HepG2 (cell line): ENCODE measurements at regions not wholly inside any gene's neighbourhood (a gene's known extent, or its start where the extent isn't known, plus 50 kb on each side); places are given as distances from the start of the nearest gene placed in this dataset.

Source experiments
- ATAC-seq: fragments of 200-7000 bp; cut with Tn5 transposase; 3 replicates; pipeline ENCODE4 v1.9.1; 2020; ENCODE audit warnings: mild to moderate bottlenecking, moderate library complexity
- BruUV-seq: library from RNA; stranded (reverse); fragments of 400-500 nt; replicated peaks from 2 replicates; lab custom pipeline; 2021; lab: Mats Ljungman, UMichigan
- CTCF ChIA-PET: fragments of 300-600 bp; formaldehyde crosslinking; extraction: SDS; loops from one replicate; lab custom pipeline; 2021; ENCODE audit warnings: low total read pairs, inconsistent platforms, low intra/inter-chr PET ratio; lab: Yijun Ruan, JAX
- POLR2A ChIA-PET: fragments of 350-600 bp; sonication (Branson Sonifier 250); formaldehyde crosslinking; loops from one replicate; lab custom pipeline; 2020; ENCODE audit warnings: antibody characterized with exemption, inconsistent platforms; lab: Yijun Ruan, JAX
- DNase-seq: peaks from one replicate; pipeline ENCODE4 v3.0.0-alpha.2; 2015; ENCODE audit warnings: low spot score
- FAIRE-seq: peaks from 3 replicates; lab custom pipeline; 2011; peaks lifted over from hg19 to GRCh38; lab: Jason Lieb, UNC
- H2AFZ ChIP-seq: one replicate; pipeline ENCODE4 v1.6.1; 2011; ENCODE audit warnings: low read length, inconsistent platforms
- H3K27ac ChIP-seq: fragments of 300-600 bp; 3 replicates; pipeline ENCODE4 v1.8.0; 2011; ENCODE audit warnings: mixed run types, mild to moderate bottlenecking, mixed read lengths, low read length, inconsistent platforms; ENCODE audit not compliant: insufficient read depth; ENCODE audit errors: extremely low read length
- H3K27me3 ChIP-seq, 2 experiments: fragments of 200-600 bp in 1 of 2; 2 replicates in 1 of 2; 3 replicates in 1 of 2; pipeline versions ENCODE4 v1.6.0 to v1.8.0; 2011; ENCODE audit warnings: low read length in 2 of 2, mild to moderate bottlenecking in 2 of 2, moderate library complexity in 2 of 2, inconsistent platforms in 1 of 2; ENCODE audit not compliant: insufficient read depth in 2 of 2, control insufficient read depth in 1 of 2
- H3K36me3 ChIP-seq, 2 experiments: fragments of 200-600 bp in 1 of 2; replicated peaks in 1 of 2; 2 replicates in 1 of 2; 3 replicates in 1 of 2; pipeline versions ENCODE4 v1.5.1 to v1.8.0; 2011; ENCODE audit warnings: low read length in 2 of 2, inconsistent platforms in 1 of 2; ENCODE audit not compliant: insufficient read depth in 2 of 2, control insufficient read depth in 1 of 2
- H3K4me1 ChIP-seq: 2 replicates; pipeline ENCODE4 v1.5.1; 2012; ENCODE audit warnings: low read length, inconsistent platforms; ENCODE audit not compliant: insufficient read depth
- H3K4me2 ChIP-seq: 2 replicates; pipeline ENCODE4 v1.6.0; 2011; ENCODE audit warnings: low read depth, low read length, inconsistent platforms
- H3K4me3 ChIP-seq, 3 experiments: fragments of 200-600 bp in 1 of 3; sonication (generic), shearing (Covaris generic) in 1 of 3; replicated peaks in 1 of 3; 2 replicates each; pipeline ENCODE4 v1.5.1; 2011 to 2016; ENCODE audit warnings: low read length in 3 of 3, inconsistent platforms in 2 of 3, low read depth in 2 of 3, mild to moderate bottlenecking in 2 of 3, control low read depth in 1 of 3, mixed read lengths in 1 of 3; ENCODE audit not compliant: insufficient read depth in 1 of 3
- H3K79me2 ChIP-seq: one replicate; pipeline ENCODE4 v1.6.1; 2011; ENCODE audit warnings: low read length, inconsistent platforms; ENCODE audit not compliant: insufficient read depth
- H3K9ac ChIP-seq: 2 replicates; pipeline ENCODE4 v1.6.0; 2011; ENCODE audit warnings: mild to moderate bottlenecking, low read depth, low read length, inconsistent platforms; ENCODE audit not compliant: insufficient read depth
- H3K9me3 ChIP-seq: 2 replicates; pipeline ENCODE4 v1.5.1; 2012; ENCODE audit warnings: mild to moderate bottlenecking, low read length
- H4K20me1 ChIP-seq: 2 replicates; pipeline ENCODE4 v1.6.0; 2011; ENCODE audit warnings: inconsistent platforms, mild to moderate bottlenecking, low read length, moderate library complexity; ENCODE audit not compliant: insufficient read depth
- KDM3A ChIP-seq: IDR thresholded peaks from 2 replicates; pipeline ENCODE4 v1.6.1; 2018; ENCODE audit warnings: low read depth, missing compliant biosample characterization
- KDM5B ChIP-seq: sonication (generic); formaldehyde crosslinking; IDR thresholded peaks from 2 replicates; pipeline ENCODE4 v1.4.0; 2020; ENCODE audit warnings: missing genetic modification reagents, mild to moderate bottlenecking, borderline replicate concordance
- MXI1 ChIP-seq: IDR thresholded peaks from 3 replicates; pipeline ENCODE4 v1.6.1; 2012; ENCODE audit warnings: low read depth, low read length, inconsistent platforms, borderline replicate concordance
- NFIC ChIP-seq: IDR thresholded peaks from 2 replicates; pipeline ENCODE4 v1.6.1; 2012; ENCODE audit warnings: mild to moderate bottlenecking, low read length, inconsistent platforms
- POLR2G ChIP-seq: fragments of 200-400 bp; formaldehyde crosslinking; IDR thresholded peaks from 2 replicates; pipeline ENCODE4 v1.6.1; 2018; ENCODE audit warnings: mild to moderate bottlenecking, low read depth, low read length, moderate library complexity
- PRMT3 ChIP-seq: sonication (generic); formaldehyde crosslinking; IDR thresholded peaks from 2 replicates; pipeline ENCODE4 v1.8.1; 2022; ENCODE audit warnings: low read depth, mild to moderate bottlenecking, moderate library complexity, missing genetic modification reagents, borderline replicate concordance
- TCF7L2 ChIP-seq: IDR thresholded peaks from 2 replicates; pipeline ENCODE4 v1.6.1; 2011; ENCODE audit warnings: mild to moderate bottlenecking, low read depth, low read length, moderate library complexity
- ZNF34 ChIP-seq: sonication (generic); formaldehyde crosslinking; IDR thresholded peaks from 2 replicates; pipeline ENCODE4 v1.4.0; 2020; ENCODE audit warnings: mild to moderate bottlenecking, missing genetic modification reagents, borderline replicate concordance
- ZNF644 ChIP-seq: IDR thresholded peaks from 2 replicates; pipeline ENCODE4 v1.6.1; 2016; ENCODE audit warnings: low read depth
- ZNF776 ChIP-seq: sonication (generic); formaldehyde crosslinking; IDR thresholded peaks from 2 replicates; pipeline ENCODE4 v1.4.0; 2020; ENCODE audit warnings: mild to moderate bottlenecking, missing genetic modification reagents
- WGBS: methylation state at CpG from one replicate; pipeline ENCODE4 v1.1.6; 2017; ENCODE audit warnings: low lambda C conversion rate; 5-methylcytosine and 5-hydroxymethylcytosine counted together
- in situ Hi-C: cut with HindIII; loops from 2 replicates; pipeline ENCODE4 v1.10.0; 2017; ENCODE audit warnings: low pct_unique_long_range_greater_than_20kb; ENCODE audit not compliant: extremely low pct_ligation_motif_present
- intact Hi-C: fragments of 100-400 bp; cut with micrococcal nuclease; formaldehyde crosslinking; loops from one replicate; pipeline ENCODE4 v1.10.0; 2022; ENCODE audit not compliant: unreplicated experiment
- TF ChIP-seq, protein P1 (sequence below): sonication (generic); formaldehyde crosslinking; IDR thresholded peaks from 2 replicates; pipeline ENCODE4 v1.4.0; 2020; ENCODE audit warnings: missing genetic modification reagents, borderline replicate concordance
- TF ChIP-seq, protein P2 (sequence below): sonication (generic); formaldehyde crosslinking; IDR thresholded peaks from 2 replicates; pipeline ENCODE4 v1.4.0; 2020; ENCODE audit warnings: mild to moderate bottlenecking, missing genetic modification reagents

DNA sequence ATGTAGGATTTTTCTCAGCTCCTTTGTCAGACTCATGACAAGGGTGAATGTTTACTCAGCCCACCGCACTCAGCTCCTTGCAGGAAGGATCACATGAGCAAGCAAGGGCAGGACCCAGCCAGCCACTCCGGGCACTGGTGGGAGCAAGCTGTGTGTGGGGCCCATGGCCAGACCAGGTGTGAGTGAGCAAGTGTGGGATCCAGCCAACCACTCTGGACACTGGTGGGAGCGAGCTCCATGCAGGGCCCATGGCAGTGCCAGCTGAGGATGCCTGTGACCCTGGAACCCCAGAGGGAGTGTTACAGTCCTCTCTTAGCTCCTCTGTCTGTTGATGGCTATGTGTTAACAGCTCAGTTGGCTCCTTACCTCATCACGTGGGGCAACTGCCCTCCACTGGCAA lies 2750.6 kb downstream of the PCDH7 start:
- no peaks in the 10 kb centered on the region for H3K79me2 ChIP-seq
- no peak overlapping the region for H3K9ac ChIP-seq
- no peaks in the 10 kb centered on the region for H3K4me1 ChIP-seq
- in situ Hi-C loops: no loop called here
- no peak overlapping the region for H2AFZ ChIP-seq
- 24% methylated on average over 4 of the region's 4 CpGs for WGBS
- no peaks in the 10 kb centered on the region for H3K27me3 ChIP-seq
- no TSS peak for BruUV-seq
- no peak overlapping the region for H3K27ac ChIP-seq
- no peak overlapping the region for H3K4me3 ChIP-seq
- FAIRE-seq: no peak
- ChIA-PET POLR2A (no interaction called here), CTCF (no interaction called here)
- intact Hi-C loops: no loop called here
- H3K9me3 ChIP-seq: peaks cover 64% of the 10 kb centered on the region
- no peaks in the 10 kb centered on the region for H3K36me3 ChIP-seq
- DNase-seq: no peak
- no peaks in the 10 kb centered on the region for H4K20me1 ChIP-seq
- no peak overlapping the region for H3K4me2 ChIP-seq
- no peak for ATAC-seq
- TF ChIP-seq KDM5B (CRISPR knock-in tag) (no peak), ZNF644 (no peak), PRMT3 (CRISPR knock-in tag) (no peak), ZNF34 (CRISPR knock-in tag) (no peak), TCF7L2 (no peak), ZNF776 (no peak), KDM3A (CRISPR knock-in tag) (no peak), MXI1 (no peak), POLR2G (no peak), NFIC (no peak)
- TF ChIP-seq, protein P1, sequence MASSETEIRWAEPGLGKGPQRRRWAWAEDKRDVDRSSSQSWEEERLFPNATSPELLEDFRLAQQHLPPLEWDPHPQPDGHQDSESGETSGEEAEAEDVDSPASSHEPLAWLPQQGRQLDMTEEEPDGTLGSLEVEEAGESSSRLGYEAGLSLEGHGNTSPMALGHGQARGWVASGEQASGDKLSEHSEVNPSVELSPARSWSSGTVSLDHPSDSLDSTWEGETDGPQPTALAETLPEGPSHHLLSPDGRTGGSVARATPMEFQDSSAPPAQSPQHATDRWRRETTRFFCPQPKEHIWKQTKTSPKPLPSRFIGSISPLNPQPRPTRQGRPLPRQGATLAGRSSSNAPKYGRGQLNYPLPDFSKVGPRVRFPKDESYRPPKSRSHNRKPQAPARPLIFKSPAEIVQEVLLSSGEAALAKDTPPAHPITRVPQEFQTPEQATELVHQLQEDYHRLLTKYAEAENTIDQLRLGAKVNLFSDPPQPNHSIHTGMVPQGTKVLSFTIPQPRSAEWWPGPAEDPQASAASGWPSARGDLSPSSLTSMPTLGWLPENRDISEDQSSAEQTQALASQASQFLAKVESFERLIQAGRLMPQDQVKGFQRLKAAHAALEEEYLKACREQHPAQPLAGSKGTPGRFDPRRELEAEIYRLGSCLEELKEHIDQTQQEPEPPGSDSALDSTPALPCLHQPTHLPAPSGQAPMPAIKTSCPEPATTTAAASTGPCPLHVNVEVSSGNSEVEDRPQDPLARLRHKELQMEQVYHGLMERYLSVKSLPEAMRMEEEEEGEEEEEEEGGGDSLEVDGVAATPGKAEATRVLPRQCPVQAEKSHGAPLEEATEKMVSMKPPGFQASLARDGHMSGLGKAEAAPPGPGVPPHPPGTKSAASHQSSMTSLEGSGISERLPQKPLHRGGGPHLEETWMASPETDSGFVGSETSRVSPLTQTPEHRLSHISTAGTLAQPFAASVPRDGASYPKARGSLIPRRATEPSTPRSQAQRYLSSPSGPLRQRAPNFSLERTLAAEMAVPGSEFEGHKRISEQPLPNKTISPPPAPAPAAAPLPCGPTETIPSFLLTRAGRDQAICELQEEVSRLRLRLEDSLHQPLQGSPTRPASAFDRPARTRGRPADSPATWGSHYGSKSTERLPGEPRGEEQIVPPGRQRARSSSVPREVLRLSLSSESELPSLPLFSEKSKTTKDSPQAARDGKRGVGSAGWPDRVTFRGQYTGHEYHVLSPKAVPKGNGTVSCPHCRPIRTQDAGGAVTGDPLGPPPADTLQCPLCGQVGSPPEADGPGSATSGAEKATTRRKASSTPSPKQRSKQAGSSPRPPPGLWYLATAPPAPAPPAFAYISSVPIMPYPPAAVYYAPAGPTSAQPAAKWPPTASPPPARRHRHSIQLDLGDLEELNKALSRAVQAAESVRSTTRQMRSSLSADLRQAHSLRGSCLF (CRISPR knock-in tag): no peak
- TF ChIP-seq, protein P2, sequence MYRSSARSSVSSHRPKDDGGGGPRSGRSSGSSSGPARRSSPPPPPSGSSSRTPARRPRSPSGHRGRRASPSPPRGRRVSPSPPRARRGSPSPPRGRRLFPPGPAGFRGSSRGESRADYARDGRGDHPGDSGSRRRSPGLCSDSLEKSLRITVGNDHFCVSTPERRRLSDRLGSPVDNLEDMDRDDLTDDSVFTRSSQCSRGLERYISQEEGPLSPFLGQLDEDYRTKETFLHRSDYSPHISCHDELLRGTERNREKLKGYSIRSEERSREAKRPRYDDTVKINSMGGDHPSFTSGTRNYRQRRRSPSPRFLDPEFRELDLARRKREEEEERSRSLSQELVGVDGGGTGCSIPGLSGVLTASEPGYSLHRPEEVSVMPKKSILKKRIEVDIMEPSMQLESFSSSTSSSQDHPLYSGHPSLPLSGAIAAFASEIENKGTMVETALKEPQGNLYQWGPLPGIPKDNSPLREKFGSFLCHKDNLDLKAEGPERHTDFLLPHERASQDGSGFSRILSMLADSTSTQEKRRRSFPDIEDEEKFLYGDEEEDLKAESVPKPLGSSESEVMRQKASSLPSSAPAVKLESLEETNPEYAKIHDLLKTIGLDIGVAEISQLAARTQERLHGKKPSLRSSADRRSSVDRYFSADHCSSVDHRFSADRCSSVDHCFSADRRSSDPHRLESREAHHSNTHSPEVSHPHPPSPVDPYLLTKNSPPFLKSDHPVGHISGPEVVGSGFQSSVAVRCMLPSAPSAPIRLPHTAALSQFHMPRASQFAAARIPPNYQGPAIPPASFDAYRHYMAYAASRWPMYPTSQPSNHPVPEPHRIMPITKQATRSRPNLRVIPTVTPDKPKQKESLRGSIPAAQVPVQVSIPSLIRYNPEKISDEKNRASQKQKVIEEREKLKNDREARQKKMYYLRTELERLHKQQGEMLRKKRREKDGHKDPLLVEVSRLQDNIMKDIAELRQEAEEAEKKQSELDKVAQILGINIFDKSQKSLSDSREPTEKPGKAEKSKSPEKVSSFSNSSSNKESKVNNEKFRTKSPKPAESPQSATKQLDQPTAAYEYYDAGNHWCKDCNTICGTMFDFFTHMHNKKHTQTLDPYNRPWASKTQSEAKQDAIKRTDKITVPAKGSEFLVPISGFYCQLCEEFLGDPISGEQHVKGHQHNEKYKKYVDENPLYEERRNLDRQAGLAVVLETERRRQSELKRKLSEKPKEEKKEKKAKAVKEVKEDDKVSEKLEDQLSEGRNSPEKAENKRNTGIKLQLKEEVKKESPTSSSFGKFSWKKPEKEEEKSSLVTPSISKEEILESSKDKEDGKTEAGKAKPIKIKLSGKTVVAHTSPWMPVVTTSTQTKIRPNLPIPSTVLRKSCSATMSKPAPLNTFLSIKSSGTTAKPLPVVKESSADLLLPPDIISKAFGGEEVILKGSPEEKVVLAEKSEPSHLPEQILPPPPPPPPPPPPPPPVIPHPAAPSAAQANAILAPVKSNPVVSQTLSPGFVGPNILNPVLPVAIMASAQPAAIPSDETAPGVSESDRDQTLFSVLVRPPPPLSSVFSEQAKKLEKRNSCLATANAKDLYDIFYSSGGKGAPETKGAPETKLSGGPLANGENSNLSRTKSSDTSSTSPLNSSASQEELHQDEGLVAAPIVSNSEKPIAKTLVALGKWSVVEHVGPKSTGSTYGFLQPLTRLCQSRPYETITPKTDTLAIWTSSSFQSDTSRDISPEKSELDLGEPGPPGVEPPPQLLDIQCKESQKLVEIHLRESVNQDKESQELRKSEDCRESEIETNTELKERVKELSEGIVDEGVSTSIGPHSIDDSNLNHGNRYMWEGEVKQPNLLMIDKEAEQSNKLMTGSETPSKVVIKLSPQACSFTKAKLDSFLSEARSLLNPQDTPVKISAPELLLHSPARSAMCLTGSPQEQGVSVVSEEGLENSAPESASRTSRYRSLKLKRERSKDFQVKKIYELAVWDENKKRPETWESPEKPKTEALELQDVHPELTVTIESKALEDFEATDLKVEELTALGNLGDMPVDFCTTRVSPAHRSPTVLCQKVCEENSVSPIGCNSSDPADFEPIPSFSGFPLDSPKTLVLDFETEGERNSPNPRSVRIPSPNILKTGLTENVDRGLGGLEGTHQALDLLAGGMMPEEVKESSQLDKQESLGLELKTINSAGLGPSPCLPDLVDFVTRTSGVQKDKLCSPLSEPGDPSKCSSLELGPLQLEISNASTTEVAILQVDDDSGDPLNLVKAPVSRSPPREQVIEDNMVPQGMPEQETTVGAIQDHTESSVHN: no peak
